Inflammatory macrophage (primary cell): ENCODE measurements at regions not wholly inside any gene's neighbourhood (a gene's known extent, or its start where the extent isn't known, plus 50 kb on each side); places are given as distances from the start of the nearest gene placed in this dataset.
"Not testable (repeated sequence)": the region's sequence is repeated elsewhere in the genome, so short reads cannot be mapped to it uniquely, and the experiment has no call there.

Source experiments
- DNase-seq, 2 donors: peaks; one replicate each; pipeline ENCODE4 v3.0.0-alpha.2; 2020 to 2022

DNA sequence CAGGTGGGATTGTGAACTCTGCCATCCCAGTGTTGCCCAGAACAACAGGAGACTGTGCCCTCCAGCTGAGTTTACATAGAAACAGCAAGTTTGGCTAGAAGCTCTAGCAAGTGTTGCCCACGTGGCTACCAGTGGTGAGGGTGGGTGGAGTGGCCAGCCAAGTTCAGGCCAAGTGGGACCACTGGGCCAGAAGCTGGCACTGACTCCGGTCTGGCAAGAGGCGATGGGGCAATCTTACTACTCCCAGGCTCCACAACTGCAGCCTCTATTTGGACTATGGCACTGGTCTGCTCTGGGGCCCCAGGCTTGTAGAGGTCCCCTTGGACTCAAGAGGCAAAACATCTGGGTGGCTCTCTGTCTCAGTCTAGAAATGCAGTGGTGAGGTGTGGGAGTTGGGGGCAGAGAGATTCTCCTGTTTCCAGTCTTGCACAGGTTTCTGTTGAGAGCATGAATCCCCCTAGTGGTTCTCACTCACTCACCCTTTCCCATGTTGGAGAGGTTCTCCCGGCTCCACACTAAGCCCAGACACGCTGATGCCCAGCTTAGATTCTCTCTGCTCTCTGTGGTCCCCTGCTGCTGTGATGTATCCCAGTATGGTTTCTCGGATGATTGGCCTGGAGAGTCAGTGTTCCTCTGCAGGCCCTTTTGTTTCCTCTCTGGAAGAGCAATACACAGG, 615.3 kb downstream of the PDHA2 start:
- DNase-seq: no peak

DNA sequence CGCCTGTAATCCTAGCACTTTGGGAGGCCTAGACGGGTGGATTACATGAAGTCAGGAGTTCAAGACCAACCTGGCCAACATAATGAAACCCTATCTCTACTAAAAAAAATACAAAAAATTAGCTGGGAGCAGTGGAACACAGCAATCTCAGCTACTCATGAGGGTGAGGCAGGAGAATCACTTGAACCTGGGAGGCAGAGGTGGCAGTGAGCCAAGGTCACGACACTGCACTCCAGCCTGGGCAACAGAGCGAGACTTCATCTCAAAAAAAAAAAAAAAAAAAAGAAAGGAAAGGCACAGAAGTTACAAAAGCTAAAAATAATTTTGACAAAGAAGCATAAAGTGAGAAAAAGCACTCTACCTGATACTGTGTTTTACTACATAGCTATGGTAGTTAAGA, 618.1 kb downstream of the PDHA2 start:
- not testable (repeated sequence) for DNase-seq

GRCh38 chr4:96459105-96459504, 619.2 kb downstream of the PDHA2 start:
- no peak for DNase-seq

- DNase-seq: no peak
Measured at GRCh38 chr4:96465834-96466233, 625.9 kb downstream of the PDHA2 start.

GRCh38 chr4:96471956-96472867, 632.3 kb downstream of the PDHA2 start:
- no peak for DNase-seq

GRCh38 chr4:96473246-96473645, 633.4 kb downstream of the PDHA2 start:
- DNase-seq: no peak

DNA sequence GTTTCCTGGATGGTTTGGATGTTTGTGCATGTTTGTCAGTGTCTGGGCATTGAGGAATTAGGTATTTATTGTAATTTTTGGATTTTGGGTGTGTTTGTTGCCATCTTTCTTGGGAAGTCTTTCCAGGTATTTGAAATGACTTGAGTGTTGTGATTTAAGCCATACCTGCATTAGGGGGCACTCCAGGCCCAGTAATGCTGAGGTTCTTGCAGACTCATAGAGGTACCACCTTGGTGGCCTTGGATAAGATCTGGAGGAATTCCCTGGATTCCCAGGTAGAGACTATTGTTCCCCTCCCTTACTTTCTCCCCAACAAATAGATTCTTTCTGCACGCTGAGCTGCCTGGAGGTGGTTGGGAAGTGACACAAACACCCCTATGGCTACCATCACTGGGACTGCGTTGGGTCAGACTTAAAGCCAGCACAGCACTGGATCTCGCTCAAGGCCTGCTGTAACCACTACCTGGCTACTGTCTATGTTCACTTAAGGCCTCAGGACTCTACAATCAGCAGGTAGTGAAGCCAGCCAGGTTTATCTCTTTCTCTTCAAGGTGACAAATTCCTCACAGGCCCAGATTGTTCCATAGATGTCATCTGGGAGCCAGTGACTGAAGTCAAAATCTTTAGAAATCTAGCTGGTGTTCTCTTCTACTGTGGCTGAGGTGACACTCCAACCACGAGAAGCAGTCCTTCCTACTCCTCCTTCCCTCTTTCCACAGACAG, 643.6 kb downstream of the PDHA2 start:
- no peak for DNase-seq

DNA sequence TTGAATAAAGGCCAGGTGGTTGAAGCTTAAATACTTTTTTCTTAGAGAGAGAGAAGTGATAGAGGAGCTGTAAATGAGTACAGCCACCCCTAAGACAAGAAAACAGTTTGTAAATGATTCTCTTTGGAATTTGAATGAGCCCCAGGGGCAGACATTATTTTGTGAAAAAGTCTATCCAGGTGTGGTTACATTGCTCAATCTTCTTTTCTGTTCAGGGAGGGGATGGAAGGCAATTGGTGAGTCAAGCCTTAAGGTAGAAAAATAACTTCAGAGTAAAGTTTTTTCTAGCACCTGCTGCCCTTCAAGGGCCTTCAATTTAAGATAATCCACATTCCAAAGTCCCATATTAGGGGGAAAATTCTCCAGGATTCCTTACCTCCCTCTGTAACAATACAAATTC, 646.7 kb downstream of the PDHA2 start:
- DNase-seq: no peak

GRCh38 chr4:96497621-96498020, 657.7 kb downstream of the PDHA2 start:
- DNase-seq: no peak

DNA sequence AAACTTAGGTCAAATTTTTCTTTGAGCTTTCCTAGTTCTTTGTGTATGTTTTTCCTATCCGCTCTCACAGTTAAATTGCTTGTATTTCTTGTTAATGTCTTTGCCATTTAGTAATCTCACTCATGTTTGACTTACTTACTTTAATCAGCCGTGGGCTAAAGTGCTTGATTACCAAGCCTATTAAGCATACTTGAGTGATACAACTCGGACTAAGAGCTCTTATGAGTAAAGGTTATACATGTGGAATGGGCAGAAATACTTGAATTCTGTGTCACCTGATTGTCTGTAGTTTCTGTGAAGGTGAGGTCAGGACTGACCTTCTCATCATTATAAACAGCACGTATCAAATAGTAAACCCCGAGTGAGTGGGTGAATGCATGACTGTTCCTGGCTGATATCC, 664.5 kb downstream of the PDHA2 start:
- DNase-seq: no peak

- no peak for DNase-seq
Measured at GRCh38 chr4:96509039-96509741, 669.3 kb downstream of the PDHA2 start.

DNA sequence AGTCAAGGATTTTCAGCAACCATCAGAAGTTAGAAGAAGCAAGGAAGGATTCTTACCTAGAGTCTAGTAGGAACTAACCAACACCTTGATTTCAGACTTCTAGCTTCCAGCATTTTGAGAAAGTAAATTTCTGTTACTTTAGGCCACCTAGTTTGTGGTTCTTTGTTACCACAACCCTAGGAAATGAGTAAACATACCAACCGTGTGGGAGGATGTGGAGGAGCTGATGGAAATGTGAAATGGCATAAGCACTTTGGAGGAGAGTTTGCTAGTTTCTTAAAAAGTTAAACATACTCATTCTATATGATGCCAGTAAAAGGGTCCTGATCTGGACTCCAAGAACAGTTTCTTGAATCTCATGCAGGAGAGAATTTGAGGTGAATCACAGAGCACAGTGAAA, 679.4 kb downstream of the PDHA2 start:
- no peak for DNase-seq

DNA sequence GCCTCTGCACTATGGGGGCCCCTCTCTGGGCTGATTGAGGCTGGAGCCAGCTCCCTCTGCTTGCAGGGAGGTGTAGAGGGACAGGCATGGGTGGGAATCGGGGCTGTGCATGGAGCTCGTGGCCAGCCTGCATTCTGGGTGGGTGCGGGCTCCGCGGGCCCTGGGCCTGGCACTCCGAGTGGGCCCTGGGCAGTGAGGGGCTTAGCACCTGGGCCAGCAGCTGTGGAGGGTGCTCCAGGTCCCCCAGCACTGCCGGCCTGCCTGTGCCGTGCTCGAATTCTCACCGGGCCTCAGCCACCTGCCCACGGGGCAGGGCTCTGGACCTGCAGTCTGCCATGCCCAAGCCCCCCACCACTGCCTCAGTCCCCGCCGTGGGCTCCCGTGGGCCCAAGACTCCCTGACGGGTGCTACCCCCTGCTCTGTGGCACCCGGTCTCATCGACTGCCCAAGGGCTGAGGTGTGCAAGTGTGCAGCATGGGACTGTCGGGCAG, 681.2 kb downstream of the PDHA2 start:
- DNase-seq: no peak

DNA sequence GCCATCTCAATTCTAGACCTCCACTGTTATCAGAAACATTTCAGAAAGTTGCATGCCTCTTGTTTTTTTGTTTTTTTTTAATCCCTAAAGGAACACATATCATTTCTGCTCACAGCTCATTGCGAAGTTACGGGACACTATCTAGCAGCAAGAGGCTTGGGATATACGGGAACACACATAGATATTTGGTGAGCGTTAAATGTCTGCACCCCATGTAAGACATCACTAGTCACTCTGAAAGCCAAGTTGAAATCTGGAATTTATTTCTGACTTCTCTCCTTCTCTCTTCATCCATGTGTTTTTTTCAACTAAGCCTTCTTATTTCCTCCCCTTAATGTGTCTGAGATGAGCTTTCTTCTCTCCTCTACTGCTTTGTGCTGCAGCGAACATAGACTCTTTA, 683.7 kb downstream of the PDHA2 start:
- no peak for DNase-seq

DNA sequence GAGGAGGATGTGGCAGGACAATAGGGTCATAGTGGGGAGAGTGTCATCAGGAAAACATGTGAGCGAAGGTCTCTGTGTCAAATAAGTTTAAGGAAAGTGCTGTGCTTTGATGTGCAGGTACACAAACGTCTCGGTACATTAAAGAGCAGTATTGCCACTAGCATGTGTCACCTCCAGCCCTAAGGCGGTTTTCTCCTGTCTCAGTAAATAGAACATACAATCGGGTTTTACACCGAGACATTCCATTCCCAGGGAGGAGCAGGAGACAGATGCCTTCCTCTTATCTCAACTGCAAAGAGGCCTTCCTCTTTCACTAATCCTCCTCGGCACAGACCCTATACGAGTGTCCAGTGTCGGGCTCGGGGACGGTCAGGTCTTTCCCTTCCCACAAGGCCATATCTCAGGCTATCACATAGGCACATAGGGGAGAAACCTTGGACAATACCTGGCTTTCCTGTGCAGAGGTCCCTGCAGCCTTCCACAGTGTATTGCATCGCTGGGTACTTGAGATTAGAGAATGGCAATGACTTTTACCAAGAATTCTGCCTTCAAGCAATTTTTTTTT, 684.5 kb downstream of the PDHA2 start:
- no peak for DNase-seq

DNA sequence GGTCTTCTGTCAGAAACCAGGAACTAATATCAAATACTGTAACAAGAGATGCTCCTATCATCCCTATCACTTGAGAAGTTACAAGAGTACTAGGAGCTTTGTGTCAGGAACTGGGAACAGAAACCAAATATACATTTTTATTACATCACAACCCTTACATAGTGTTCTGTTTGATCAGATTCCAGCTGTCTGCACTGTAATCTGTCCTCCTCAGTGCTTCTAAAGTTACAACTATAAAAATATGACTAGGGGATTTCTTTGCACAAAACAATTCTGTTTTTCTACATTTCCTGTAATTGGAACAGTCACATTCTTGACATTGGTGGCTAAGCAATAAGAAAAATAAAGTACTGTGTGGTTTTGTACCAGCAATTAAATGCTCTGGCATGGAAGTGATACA, 686.0 kb downstream of the PDHA2 start:
- no peak for DNase-seq

DNA sequence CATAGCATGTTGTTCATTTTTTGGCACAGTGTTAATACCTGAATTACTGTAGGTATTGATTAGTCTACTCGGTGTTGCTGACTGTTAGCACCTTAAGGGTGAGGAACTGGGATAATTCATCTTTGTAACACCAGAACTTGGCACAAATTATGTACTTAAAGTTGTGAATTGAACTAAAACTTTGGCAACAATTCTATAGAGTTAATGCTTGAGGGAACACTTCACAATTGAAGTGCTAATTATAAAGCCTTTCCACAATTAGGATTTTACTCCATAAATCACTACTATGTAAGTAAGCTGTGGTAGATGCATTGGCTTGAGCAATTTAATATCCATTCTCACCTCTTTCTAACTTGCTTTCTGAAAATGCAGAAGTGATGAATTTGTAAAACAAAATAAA, 686.7 kb downstream of the PDHA2 start:
- DNase-seq: no peak

- no peak for DNase-seq
Measured at GRCh38 chr4:96531836-96532235, 691.9 kb downstream of the PDHA2 start.

DNA sequence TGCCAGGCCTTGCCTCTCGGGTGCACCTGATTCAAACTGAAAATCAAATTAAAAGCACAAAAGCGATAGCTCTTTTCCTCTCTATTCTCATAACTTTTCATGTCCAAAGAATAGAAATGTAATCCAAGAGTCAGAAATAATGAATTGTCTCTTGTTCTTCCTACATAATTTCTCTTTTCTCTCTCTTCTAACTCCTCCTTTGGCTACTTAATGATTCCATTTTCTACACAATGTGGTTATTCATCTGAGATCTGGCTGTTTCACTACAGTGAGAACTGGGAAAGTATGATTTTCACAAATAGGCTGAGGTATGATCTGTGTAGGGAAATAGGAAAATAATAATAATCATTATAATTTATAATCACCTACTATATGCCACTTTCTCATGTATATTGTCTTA, 703.5 kb downstream of the PDHA2 start:
- no peak for DNase-seq

DNA sequence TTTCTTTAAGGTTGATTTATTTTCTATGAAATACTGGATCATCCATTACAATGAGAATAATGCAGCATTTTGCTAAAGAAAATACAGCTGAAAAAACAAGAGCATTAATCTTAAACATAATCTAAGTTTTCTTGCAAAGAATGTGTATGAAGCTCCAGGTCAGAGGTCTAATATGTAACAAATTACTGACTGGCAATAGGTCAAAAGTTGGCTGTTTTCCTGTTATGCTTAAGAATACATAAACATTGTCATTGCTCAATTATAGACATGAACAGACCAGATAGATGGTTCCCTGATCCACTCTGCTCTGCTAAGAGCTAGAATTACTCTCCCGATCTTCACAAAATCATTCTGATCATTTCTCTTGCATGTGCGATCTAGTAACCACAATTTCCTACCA, 718.6 kb downstream of the PDHA2 start:
- no peak for DNase-seq

- DNase-seq: no peak
Measured at GRCh38 chr4:96566755-96567154, 726.9 kb downstream of the PDHA2 start.

DNA sequence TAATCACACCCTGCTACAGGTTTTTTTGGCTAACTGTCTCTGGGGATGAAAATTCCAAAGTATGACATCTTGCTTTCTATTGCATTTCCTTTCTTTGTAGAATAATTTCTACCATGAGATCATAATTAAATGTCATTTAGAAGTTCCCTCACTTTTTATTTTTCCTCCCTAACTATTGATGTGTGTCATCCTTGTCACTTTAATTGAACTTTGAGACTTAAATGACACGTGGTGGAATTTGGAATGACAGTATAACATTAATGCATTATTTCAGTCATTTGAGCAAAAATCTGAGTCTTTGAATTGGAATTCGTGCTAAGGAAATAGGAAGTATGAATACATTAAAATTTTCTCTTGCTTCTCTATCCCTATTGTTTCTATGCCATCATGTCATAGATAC, 745.4 kb downstream of the PDHA2 start:
- DNase-seq: no peak
